Smooth muscle cell (in vitro differentiated cells): ENCODE measurements at regions not wholly inside any gene's neighbourhood (a gene's known extent, or its start where the extent isn't known, plus 50 kb on each side); places are given as distances from the start of the nearest gene placed in this dataset.
A peak's percentile ranks its signal among the peaks of the same experiment; 100 is the strongest.

Experiments
- DNase-seq: peaks from one replicate; lab custom pipeline; 2025; ENCODE audit not compliant: unreplicated experiment; lab: John Stamatoyannopoulos, UW
- H2AFZ ChIP-seq: fragments of 200-600 bp; sonication (generic); 2 replicates; pipeline ENCODE4 v1.6.0; 2016; ENCODE audit warnings: antibody characterized with exemption, low read depth, mild to moderate bottlenecking
- H3F3A ChIP-seq: fragments of 200-600 bp; sonication (generic); 2 replicates; pipeline ENCODE4 v1.6.0; 2017; ENCODE audit warnings: antibody characterized with exemption, low read depth
- H3K27ac ChIP-seq: fragments of 200-600 bp; sonication (generic); 2 replicates; pipeline ENCODE4 v1.5.1; 2016; ENCODE audit warnings: low read depth, mild to moderate bottlenecking
- H3K27me3 ChIP-seq: fragments of 200-600 bp; sonication (generic); 2 replicates; pipeline ENCODE4 v1.6.1; 2016; ENCODE audit warnings: low read depth, mild to moderate bottlenecking
- H3K36me3 ChIP-seq: fragments of 200-600 bp; sonication (generic); 2 replicates; pipeline ENCODE4 v1.5.1; 2016; ENCODE audit warnings: low read depth
- H3K4me1 ChIP-seq: fragments of 200-600 bp; sonication (generic); 2 replicates; pipeline ENCODE4 v1.5.1; 2016; ENCODE audit warnings: low read depth
- H3K4me2 ChIP-seq: fragments of 200-600 bp; sonication (generic); 2 replicates; pipeline ENCODE4 v1.6.0; 2016; ENCODE audit warnings: mild to moderate bottlenecking
- H3K4me3 ChIP-seq: fragments of 200-600 bp; sonication (generic); 2 replicates; pipeline ENCODE4 v1.5.1; 2016; ENCODE audit warnings: mild to moderate bottlenecking
- H3K79me2 ChIP-seq: fragments of 200-600 bp; sonication (generic); 2 replicates; pipeline ENCODE4 v1.6.0; 2016; ENCODE audit warnings: low read depth, mild to moderate bottlenecking
- H3K9ac ChIP-seq: fragments of 200-600 bp; sonication (generic); 2 replicates; pipeline ENCODE4 v1.6.0; 2016; ENCODE audit warnings: low read depth
- H3K9me3 ChIP-seq: fragments of 200-600 bp; sonication (generic); replicated peaks from 2 replicates; pipeline ENCODE4 v1.5.1; 2016; ENCODE audit warnings: low read depth
- H4K20me1 ChIP-seq: fragments of 200-600 bp; sonication (generic); 2 replicates; pipeline ENCODE4 v1.6.0; 2016; ENCODE audit warnings: low read depth
- WGBS: methylation state at CpG from one replicate; pipeline ENCODE4 v1.1.7; 2016; ENCODE audit warnings: low lambda C conversion rate; 5-methylcytosine and 5-hydroxymethylcytosine counted together
- TF ChIP-seq, protein P1 (sequence below): fragments of 200-600 bp; sonication (generic); IDR thresholded peaks from 2 replicates; pipeline ENCODE4 v1.5.1; 2017; ENCODE audit warnings: borderline replicate concordance, mild to moderate bottlenecking, antibody characterized with exemption; ENCODE audit not compliant: insufficient read depth, poor library complexity, severe bottlenecking

DNA sequence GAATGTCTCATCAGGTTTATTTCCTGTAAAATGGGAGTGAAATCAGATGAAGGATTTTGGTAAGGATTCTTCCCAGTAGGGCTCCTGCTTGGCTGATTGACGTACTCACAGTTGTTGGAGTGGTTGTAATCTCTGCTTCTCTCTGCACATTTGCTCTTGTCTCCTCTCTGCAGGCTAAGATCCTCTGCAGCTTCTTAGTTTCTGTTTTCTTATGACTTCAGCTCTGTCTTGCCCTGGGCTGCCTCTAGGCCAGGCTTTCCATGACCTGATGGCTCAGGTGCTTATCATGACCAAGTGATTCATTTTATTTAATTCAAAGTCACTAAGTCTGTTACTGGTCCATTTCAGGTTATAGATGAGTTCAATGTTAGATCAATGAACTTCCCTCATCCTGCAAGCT is 394.5 kb upstream of the DDHD1 start:
- H3K79me2 ChIP-seq, result no peaks in the 10 kb centered on the region

DNA sequence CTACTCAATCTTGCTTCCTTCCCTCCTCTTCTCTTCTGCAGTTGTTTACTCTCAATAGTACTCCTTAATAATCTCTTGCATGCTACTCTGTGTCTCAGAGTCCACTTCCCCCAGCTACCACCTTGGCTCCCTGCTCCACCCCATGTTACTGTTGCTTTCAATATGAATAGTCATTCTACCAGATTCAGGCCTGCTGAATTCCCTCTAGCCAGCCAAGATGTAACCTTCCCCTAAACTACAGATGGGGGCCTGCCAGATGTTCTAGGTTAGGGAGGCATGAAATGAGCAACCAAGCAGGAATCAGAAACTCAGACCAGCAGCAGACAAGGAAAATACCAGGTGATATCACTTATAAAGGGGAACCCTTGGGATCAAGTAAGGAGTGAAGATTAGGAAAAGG is 392.1 kb upstream of the DDHD1 start:
- no peaks in the 10 kb centered on the region for H3K36me3 ChIP-seq
- H3K9ac ChIP-seq, result no peak overlapping the region
- TF ChIP-seq, protein P1, sequence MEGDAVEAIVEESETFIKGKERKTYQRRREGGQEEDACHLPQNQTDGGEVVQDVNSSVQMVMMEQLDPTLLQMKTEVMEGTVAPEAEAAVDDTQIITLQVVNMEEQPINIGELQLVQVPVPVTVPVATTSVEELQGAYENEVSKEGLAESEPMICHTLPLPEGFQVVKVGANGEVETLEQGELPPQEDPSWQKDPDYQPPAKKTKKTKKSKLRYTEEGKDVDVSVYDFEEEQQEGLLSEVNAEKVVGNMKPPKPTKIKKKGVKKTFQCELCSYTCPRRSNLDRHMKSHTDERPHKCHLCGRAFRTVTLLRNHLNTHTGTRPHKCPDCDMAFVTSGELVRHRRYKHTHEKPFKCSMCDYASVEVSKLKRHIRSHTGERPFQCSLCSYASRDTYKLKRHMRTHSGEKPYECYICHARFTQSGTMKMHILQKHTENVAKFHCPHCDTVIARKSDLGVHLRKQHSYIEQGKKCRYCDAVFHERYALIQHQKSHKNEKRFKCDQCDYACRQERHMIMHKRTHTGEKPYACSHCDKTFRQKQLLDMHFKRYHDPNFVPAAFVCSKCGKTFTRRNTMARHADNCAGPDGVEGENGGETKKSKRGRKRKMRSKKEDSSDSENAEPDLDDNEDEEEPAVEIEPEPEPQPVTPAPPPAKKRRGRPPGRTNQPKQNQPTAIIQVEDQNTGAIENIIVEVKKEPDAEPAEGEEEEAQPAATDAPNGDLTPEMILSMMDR, result no peak
- no peaks in the 10 kb centered on the region for H3K9me3 ChIP-seq
- H3F3A ChIP-seq, result no peaks in the 10 kb centered on the region
- no peak overlapping the region for H2AFZ ChIP-seq
- H4K20me1 ChIP-seq, result no peaks in the 10 kb centered on the region
- H3K4me2 ChIP-seq, result no peak overlapping the region
- H3K79me2 ChIP-seq, result no peaks in the 10 kb centered on the region
- DNase-seq, result no peak
- H3K4me1 ChIP-seq, result no peaks in the 10 kb centered on the region
- no peak overlapping the region for H3K4me3 ChIP-seq
- no peak overlapping the region for H3K27ac ChIP-seq
- no peaks in the 10 kb centered on the region for H3K27me3 ChIP-seq

More for the DNA sequence above, 394.5 kb upstream of the DDHD1 start:
- DNase-seq, result no peak
- H3K36me3 ChIP-seq, result no peaks in the 10 kb centered on the region
- H3K4me2 ChIP-seq, result no peak overlapping the region
- no peak overlapping the region for H3K27ac ChIP-seq
- H3K4me3 ChIP-seq, result no peak overlapping the region
- no peak overlapping the region for H2AFZ ChIP-seq
- no peaks in the 10 kb centered on the region for H3K27me3 ChIP-seq
- TF ChIP-seq, protein P1, result no peak
- no peaks in the 10 kb centered on the region for H3K9me3 ChIP-seq
- H3K4me1 ChIP-seq, result no peaks in the 10 kb centered on the region
- no peaks in the 10 kb centered on the region for H4K20me1 ChIP-seq
- 100% methylated on average over 1 of the region's 1 CpG for WGBS
- no peaks in the 10 kb centered on the region for H3F3A ChIP-seq
- H3K9ac ChIP-seq, result no peak overlapping the region

DNA sequence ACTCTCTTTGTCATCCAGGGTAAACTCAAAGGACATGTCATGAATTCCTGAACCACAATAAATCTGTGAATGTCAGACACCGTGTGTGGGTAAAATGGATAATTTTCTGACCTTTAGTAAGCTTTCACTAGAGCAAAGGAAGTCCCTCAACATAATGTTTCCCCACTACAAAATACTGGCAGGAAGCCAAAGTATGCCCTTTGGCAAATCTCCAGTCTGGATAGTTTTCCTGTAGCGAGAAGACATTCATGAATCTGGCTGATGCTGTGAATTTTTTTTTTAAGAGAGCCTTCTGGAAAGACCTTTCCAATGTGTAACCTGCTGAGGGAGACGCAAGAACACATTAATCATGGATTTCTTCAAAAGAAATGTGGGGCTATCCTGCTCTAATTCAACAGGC is 389.6 kb upstream of the DDHD1 start:
- TF ChIP-seq, protein P1, result no peak
- Histone ChIP-seq H3K4me1 (no peaks in the 10 kb centered on the region), H3K9me3 (no peaks in the 10 kb centered on the region), H3K4me2 (peak overlapping the region; percentile 5), H3K4me3 (no peak overlapping the region), H2AFZ (no peak overlapping the region), H3K79me2 (no peaks in the 10 kb centered on the region), H3F3A (no peaks in the 10 kb centered on the region), H3K36me3 (no peaks in the 10 kb centered on the region), H4K20me1 (no peaks in the 10 kb centered on the region), H3K27ac (no peak overlapping the region), H3K27me3 (no peaks in the 10 kb centered on the region), H3K9ac (no peak overlapping the region)
- DNase-seq, result no peak
- whole genome bisulfite sequencing, result 21% methylated on average over 3 of the region's 3 CpGs

DNA sequence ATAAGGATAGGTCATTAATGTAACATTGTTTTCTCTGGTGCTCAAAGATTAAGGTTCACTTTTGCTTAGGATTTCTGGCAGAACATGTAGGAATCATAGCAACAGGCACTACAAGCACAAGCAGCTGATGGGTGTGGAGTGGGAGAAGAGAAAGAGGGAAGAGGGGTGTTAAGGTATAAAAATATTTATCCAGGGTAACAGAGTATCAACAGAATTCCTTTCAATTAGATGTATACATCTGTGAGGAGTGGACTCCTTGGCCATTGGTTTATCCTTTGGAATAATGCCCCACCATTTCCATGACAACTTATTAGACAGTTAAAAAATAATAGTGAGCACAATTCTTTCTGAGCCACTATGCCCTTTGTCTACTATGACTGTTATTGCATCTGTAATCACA is 388.3 kb upstream of the DDHD1 start:
- Histone ChIP-seq H3K4me3 (no peak overlapping the region), H3K36me3 (no peaks in the 10 kb centered on the region), H3K4me1 (no peaks in the 10 kb centered on the region), H3K27ac (no peak overlapping the region), H3K27me3 (no peaks in the 10 kb centered on the region), H2AFZ (no peak overlapping the region), H3K4me2 (no peak overlapping the region), H3K9ac (no peak overlapping the region), H4K20me1 (no peaks in the 10 kb centered on the region), H3K79me2 (no peaks in the 10 kb centered on the region), H3K9me3 (no peaks in the 10 kb centered on the region), H3F3A (no peaks in the 10 kb centered on the region)
- TF ChIP-seq, protein P1, result no peak
- DNase-seq, result no peak
